GM23248 (cell line): ENCODE measurements at regions not wholly inside any gene's neighbourhood (a gene's known extent, or its start where the extent isn't known, plus 50 kb on each side); places are given as distances from the start of the nearest gene placed in this dataset.

Experiments
- EZH2 ChIP-seq: fragments of 200-600 bp; sonication (generic); IDR thresholded peaks from 2 replicates; pipeline ENCODE4 v1.6.1; 2018; ENCODE audit warnings: antibody characterized with exemption, mild to moderate bottlenecking; ENCODE audit not compliant: insufficient read depth, poor library complexity, severe bottlenecking
- EZH2phosphoT487 ChIP-seq: fragments of 200-600 bp; sonication (generic); IDR thresholded peaks from 2 replicates; pipeline ENCODE4 v1.6.1; 2018; ENCODE audit warnings: antibody characterized with exemption, moderate library complexity, mild to moderate bottlenecking, low read depth; ENCODE audit not compliant: insufficient read depth

GRCh38 chr6:8672882-8673281, 237.5 kb upstream of the SLC35B3 start:
- TF ChIP-seq EZH2 (no peak), EZH2phosphoT487 (no peak)
